ENCODE measurements at regions not wholly inside any gene's neighbourhood (a gene's known extent, or its start where the extent isn't known, plus 50 kb on each side); places are given as distances from the start of the nearest gene placed in this dataset.

DNA sequence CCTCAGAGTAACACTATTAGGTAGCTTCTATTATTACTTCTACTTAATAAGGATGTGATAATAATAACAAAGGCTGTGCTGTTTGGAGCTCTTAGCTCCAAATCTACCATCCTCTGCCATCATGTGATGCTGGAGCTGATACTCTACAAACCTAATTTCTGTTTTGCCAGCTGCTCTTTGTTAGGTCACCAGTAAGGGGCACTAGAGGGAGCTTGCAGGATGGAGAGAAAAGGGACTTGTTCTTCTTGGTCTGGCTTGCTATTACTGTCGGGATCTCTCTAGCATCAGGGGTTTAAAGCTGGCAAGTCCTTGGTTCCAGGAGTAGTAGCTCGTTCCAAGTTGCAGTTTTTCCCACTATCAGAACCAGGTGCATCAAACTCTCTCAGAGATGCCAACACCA, 194.9 kb upstream of the KBTBD8 start:
- no peaks in the 10 kb centered on the region for H4K20me1 ChIP-seq (replicated peaks; ENCODE audit: control insufficient read depth, extremely low read depth, insufficient read depth, low read length)
- H3K9me3 ChIP-seq (replicated peaks; ENCODE audit: control insufficient read depth, insufficient read depth, low read length) = no peaks in the 10 kb centered on the region
- no peak overlapping the region for H3K4me3 ChIP-seq (replicated peaks in 1 of 3; ENCODE audit: insufficient read depth in 1 of 3, low read depth in 1 of 3, low read length in 3 of 3)
- CTCF ChIA-PET = interaction anchor here (0.7 to 2.1 kb wide), 12 partner anchors 9 to 533 kb away, joined by 3 to 9 read pairs (median 4); no protein-coding TSS in a partner anchor
- no peak overlapping the region for H2AFZ ChIP-seq (ENCODE audit: low read depth, low read length)
- no peaks in the 10 kb centered on the region for H3K79me2 ChIP-seq (ENCODE audit: control insufficient read depth, insufficient read depth, low read length)
- intact Hi-C loops (cut with micrococcal nuclease) = no loop called here
- H3K4me1 ChIP-seq (ENCODE audit: control insufficient read depth, extremely low read depth, insufficient read depth, low read length) = peaks cover 11% of the 10 kb centered on the region
- DNase-seq (ENCODE audit: low read depth, low spot score) = peak; percentile 17
- dilution Hi-C loops (cut with MboI; ENCODE audit: extremely low pct_ligation_motif_present, low sequenced_read_pairs) = loop anchor here (25.0 kb wide), 1 partner anchor 416 kb away; no protein-coding TSS in a partner anchor
- FAIRE-seq = peak; percentile 18
- no TSS peak for BruUV-seq (replicated peaks)
- POLR2A ChIA-PET = interaction anchor here (0.6 kb wide), 1 partner anchor 358 kb away, joined by 3 read pairs; no protein-coding TSS in a partner anchor
- peak overlapping the region; percentile 16 for H3K4me2 ChIP-seq (ENCODE audit: insufficient read depth, low read length)
- TF ChIP-seq, protein P1, sequence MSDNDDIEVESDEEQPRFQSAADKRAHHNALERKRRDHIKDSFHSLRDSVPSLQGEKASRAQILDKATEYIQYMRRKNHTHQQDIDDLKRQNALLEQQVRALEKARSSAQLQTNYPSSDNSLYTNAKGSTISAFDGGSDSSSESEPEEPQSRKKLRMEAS (IDR thresholded peaks at IDR 0.05; ENCODE audit: insufficient read depth, insufficient read length) = no peak
- TF ChIP-seq GATA2 (IDR thresholded peaks at IDR 0.05; ENCODE audit: insufficient read depth, insufficient read length, low read depth, low read length) = no peak
- TF ChIP-seq FOS (IDR thresholded peaks at IDR 0.05; ENCODE audit: borderline replicate concordance, insufficient read depth, low read length) = no peak
- TF ChIP-seq POLR2AphosphoS5 (IDR thresholded peaks at IDR 0.05; ENCODE audit: insufficient read depth, low read depth, low read length) = no peak
- TF ChIP-seq POLR2A (IDR thresholded peaks at IDR 0.05; ENCODE audit: low read depth, low read length) = no peak
- TF ChIP-seq, protein P2, sequence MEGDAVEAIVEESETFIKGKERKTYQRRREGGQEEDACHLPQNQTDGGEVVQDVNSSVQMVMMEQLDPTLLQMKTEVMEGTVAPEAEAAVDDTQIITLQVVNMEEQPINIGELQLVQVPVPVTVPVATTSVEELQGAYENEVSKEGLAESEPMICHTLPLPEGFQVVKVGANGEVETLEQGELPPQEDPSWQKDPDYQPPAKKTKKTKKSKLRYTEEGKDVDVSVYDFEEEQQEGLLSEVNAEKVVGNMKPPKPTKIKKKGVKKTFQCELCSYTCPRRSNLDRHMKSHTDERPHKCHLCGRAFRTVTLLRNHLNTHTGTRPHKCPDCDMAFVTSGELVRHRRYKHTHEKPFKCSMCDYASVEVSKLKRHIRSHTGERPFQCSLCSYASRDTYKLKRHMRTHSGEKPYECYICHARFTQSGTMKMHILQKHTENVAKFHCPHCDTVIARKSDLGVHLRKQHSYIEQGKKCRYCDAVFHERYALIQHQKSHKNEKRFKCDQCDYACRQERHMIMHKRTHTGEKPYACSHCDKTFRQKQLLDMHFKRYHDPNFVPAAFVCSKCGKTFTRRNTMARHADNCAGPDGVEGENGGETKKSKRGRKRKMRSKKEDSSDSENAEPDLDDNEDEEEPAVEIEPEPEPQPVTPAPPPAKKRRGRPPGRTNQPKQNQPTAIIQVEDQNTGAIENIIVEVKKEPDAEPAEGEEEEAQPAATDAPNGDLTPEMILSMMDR (IDR thresholded peaks at IDR 0.05; ENCODE audit: extremely low read depth in 1 of 2, insufficient read depth in 1 of 2, low read depth in 1 of 2, low read length in 2 of 2) = peak; percentile 33 to 40
- TF ChIP-seq JUN (IDR thresholded peaks at IDR 0.05; ENCODE audit: borderline replicate concordance, insufficient read depth, insufficient read length, low read depth) = no peak
- H3K27me3 ChIP-seq (ENCODE audit: control insufficient read depth in 2 of 2, insufficient read depth in 2 of 2, low read length in 2 of 2) = peaks cover 0 to 2% of the 10 kb centered on the region in 2 experiments
- no peaks in the 10 kb centered on the region for H3K9me1 ChIP-seq (replicated peaks; ENCODE audit: control insufficient read depth, extremely low read depth, insufficient read depth, low read length)
- no peak overlapping the region for H3K9ac ChIP-seq (replicated peaks; ENCODE audit: extremely low read depth, insufficient read depth, low read length)
- H3K27ac ChIP-seq (ENCODE audit: insufficient read depth, low read depth, low read length) = no peak overlapping the region
- no peaks in the 10 kb centered on the region for H3K36me3 ChIP-seq (ENCODE audit: control insufficient read depth in 2 of 2, extremely low read depth in 1 of 2, insufficient read depth in 2 of 2, low read length in 2 of 2)

Measured in endothelial cell of umbilical vein (primary cell).